NCI-H2081 treated with DMSO at 0.1 percent for 48 hours (cell line): ENCODE measurements at regions not wholly inside any gene's neighbourhood (a gene's known extent, or its start where the extent isn't known, plus 50 kb on each side); places are given as distances from the start of the nearest gene placed in this dataset.

ENCODE experiments used
- DNase-seq: peaks from one replicate; lab custom pipeline; 2025; lab: John Stamatoyannopoulos, UW

DNA sequence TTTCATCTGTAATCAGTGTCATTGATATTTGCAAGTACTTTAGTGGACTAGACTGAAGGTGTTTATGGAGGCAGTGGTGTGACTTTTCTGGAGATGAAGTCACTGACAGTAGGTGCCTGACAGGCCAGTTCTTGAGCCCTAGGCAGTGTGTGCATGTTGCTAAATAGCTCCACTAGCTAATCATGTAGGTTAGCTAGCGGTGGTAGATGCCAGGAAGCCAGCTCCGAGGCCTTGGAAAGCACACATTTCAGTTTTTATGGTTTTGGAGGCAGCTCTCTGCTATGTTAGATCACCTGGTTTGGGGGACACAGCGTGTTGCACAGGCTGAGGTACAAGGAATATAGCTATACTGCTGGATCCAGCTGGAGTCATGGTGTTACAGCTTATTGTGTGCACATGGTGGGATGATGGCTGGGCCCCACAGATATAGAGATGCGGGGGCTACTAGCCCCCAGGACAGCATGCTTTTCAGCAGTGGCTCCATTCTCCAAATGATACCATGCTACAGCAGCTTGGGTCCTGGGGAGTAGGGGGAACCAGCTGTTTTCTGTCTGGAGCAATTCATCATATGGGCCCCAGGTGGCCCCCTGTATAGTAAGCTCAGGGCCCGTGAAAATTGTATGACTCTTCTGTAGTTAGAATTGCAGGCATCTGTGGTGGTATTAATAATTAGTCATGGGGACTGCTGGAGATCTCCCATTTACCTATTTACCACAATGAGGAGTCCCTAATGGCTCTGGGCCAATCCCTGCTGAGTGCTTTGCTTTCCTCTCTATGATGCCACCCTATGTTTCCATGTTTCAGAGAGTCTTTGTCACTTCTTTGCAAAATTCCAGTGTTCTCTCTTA lies 367.2 kb upstream of the LMO3 start:
- DNase-seq, result no peak

DNA sequence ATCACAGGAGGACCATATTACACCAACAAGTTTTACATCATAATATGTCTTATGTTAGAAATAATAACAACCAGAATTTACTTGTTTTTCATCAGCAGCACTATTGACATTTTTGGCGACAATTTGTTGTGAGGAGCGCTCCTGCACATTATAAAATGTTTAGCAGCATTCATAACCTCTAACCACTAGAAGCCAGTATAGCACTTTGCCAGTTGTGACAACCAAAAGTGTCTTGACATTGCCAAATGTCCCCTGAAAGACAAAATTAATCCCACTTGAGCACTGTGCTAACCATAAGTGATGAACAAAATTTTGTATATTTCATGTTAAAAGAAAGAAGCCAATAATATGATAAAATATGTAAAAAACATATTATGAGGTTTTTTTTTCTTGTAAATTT lies 356.9 kb upstream of the LMO3 start:
- DNase-seq, result no peak

DNA sequence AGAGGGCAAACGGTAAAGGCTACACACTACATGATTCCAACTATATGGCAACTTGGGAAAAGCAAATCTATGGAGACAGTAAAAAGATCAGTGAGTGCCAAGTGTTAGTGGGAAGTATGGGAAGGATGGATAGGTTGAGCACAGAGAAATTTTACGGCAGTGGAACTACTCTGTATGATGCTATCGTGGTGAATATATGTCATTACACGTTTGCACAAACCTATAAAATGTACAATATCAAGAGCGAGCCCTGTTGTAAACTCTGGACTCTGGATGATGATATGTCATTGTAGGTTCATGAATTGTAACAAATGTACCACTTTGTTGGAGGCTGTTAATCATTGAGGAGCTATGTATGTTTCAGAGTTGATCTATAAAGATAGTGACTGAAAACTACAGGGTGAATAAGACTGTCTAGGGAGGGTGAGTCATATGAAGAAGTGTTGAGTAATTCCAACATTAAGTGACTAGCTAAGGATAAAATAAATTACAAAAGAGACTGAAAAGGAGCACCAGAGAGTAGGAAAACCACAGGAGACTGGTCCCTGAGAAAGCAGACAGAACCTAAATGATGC lies 349.2 kb upstream of the LMO3 start:
- no peak for DNase-seq

DNA sequence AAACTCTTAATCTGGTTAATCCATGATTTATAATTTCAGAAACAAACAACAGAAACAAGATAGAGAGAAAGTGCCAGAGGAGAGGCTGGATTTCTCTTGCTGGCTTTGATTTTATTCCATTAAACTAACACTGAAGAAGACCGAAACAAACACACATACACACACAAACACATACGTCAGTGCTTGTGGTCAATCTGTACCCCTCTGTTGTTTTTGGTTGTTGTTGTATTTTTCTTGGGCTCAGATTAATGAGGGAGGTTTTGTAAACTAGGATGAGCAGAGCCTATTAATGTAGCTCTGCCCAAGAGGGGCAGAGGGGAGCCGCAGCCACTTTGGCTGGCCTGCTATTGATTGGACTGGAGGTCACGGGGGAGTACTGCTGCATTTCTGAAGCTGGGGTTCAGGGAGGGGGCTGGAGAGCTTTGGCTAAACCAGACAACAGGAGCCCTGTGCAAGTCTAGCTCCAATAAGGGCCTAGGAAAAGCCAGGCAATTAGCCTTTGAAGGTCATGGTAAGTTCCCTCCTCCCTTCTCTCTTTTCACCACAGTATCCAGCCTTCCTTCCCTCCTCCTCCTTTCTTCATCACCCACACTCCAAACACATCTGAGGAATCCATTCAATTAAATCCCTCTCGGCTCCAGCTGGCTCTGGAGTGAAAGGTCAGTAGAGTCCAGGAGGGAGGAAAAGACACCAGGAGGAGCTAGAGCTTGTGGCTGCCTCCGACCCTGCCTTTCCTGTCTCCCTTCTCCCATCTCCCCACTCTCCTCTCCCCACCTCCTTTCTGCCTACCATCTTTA lies 344.1 kb upstream of the LMO3 start:
- DNase-seq, result no peak

DNA sequence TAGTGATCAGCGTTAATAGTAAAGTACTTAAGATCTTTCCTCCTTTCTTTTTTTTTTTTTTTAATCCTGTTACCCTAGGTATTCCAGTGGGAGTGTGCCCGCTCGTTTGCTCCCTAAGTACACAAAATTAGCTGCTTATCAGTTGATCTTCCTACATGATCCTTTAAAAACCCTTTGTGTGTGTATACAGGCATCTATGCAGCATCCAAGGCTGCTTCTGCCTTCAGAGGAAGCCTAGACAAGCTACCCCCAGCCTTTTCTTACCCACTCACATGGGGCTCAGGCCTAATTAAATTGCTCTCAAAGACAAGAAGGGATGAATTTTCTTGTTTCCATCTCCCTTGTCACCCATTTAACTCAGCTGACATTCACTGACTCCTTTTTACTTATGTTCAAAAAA lies 343.4 kb upstream of the LMO3 start:
- no peak for DNase-seq

DNA sequence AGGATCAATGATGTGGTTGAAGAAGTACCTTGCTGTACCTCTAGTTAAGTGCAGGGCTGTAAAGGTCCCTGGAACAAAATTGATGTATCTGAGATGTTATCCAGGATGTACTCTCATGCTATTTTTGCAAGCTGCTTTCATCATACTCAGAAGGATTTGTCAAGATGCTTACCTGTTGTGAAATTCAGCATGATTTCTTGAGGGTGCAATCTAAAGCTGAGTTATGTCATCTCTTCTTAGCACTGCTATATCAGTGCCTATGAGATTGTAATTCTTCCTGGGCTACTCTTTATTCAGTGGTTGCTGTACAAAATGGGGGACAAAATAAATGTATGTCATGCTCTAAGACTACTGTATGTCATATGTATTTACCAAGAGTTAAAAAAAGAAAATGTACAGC lies 340.7 kb upstream of the LMO3 start:
- DNase-seq, result no peak

DNA sequence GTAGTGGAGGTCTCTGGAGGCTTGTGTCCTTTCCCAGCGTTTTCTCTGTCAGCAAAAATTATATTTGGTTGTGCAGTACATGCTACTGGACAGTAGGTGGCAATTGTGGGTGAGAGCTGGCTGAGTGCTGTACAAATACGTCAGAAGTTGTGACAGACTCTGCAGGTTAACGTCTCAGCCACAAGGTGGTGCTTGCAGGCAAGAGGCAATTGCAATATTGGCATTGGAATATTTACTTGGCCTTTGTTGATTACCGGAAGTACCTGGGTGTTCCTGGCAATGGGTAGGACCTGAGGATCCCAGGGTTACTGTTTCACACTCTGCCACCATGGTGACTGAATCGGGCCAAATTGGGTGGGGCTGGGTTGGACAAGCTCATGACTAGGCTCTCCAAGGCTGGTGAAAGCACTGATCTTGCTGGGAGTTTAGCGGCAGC lies 333.9 kb upstream of the LMO3 start:
- DNase-seq, result peak; percentile 83

DNA sequence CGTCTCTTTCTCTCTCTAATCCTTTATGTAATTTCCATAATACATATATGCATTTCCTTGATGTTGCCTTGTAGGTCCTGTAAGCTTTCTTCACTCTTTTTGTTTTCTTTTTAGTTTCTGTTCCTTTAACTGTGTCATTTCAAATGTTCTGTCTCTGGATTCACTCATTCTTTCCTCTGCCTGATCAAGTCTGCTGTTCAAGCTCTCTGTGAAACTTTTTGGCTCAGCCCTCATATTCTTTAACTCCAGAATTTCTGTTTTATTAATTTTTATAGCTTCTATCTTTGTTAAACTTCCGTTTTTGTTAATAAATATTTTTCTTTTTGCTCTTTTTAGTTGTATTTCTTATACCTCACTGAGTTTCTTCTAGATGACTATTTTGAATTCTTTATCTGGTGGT lies 321.3 kb upstream of the LMO3 start:
- no peak for DNase-seq

DNA sequence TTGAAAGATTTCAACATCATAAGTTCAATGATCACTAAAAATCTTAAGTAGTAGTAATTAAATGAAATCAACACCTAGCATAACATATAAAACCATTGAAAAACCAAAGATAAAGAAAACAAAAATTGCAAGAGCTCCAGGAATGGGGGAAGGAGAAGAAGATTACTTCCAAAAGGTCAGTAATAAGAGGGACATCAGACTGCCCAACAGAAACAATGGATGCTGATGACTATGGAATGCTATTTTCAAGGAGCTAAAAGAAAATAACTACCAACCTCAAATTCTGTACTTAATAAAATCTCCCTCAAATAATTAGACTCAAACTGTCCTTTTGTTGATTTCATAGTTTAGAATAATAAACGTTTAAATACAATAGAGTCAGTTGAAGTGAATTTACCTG lies 314.5 kb upstream of the LMO3 start:
- DNase-seq, result no peak

DNA sequence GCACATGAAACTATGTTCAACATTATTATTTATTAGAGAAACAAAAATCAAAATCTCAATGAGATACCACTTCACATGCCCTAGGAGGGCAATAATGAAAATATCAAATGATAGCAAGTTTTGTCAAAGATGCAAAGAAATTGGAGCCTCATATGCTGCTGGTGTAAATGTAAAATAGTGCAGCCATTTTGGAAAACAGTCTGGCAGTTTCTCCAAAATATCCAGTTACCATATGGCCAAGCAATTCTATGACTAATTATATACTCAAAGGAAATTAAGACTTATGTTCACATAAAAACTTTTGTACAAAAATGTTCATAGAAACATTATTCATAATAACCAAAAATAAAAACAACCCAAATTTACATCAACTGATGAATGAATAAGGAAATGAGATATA lies 313.6 kb upstream of the LMO3 start:
- no peak for DNase-seq

DNA sequence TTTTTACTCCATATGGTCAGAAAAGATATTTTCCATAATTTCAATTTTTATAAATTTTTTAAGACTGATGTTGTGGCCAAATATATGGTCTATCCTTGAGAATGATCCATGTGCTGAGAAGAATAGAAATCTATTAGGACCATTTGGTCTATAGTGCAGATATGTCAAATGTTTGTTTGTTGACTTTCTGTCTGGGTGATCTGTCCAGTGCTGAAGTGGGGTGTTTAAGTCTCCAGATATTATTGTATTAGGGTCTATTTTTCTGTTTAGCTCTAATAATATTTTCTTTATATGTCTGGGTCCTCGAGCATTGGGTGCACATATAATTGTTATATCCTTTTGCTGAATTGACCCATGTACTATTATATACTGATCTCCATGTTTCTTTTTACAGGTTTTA lies 308.9 kb upstream of the LMO3 start:
- DNase-seq, result no peak

DNA sequence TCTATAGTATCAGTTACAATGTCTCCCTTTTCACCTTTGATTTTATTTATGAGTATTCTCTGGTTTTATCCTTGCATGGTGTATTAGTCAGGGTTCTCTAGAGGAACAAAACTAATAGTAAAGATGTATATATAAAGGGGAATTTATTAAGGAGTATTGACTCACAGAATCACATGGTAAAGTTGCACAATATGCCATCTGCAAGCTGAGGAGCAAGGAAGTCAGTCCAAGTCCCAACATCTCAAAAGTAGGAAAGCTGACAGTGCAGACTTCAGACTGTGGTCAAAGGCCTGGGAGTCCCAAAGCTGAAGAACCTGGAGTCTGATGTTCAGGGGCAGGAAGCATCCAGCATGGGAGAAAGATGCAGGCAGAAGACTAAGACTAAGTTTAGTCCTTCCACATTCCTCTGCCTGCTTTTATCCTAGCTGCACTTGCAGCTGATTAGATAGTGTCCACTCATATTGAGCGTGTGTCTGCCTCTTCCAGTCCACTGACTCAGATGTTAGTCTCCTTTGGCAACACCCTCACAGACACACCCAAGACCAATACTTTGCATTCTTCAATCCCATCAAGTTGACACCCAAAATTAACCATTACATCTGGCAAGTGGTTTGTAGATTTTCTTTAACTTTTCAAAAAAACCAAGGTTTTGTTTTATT lies 308.0 kb upstream of the LMO3 start:
- no peak for DNase-seq

DNA sequence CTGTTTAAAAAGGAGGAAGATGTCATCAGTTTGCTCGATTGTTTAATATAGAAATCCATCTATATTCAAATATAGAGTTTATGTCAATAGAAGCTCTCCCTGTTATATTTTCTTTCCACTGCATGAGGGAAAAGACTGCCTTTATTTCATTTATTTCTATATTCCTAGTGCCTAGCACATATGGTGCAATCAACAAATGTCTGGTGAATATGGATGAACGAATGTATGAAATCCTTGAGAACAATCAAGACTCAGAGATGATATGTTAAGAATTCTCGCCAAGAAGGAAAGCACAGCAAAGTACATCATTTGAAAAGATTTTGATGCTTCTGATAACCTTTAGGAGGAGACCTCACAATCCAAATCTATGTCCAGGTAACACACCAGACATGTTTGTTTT lies 296.0 kb upstream of the LMO3 start:
- DNase-seq, result no peak

DNA sequence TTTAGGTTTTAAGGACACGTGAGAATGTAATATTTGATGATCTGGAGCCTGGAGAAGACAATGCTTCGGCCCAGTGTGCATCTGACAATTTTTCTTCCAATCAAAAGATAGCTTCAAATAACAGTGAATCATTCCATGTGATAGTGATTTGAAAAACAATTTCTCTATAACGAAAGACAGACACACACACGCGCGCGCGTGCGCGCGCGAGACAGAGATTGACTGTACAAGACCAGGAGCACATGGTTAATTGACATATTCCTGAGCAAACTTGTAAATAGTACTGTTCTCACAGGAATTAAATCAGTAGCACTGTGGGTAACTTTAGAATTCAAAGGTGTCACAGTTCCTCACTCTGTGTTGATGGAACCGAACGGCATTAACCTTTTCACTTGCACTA lies 287.5 kb upstream of the LMO3 start:
- DNase-seq, result no peak

DNA sequence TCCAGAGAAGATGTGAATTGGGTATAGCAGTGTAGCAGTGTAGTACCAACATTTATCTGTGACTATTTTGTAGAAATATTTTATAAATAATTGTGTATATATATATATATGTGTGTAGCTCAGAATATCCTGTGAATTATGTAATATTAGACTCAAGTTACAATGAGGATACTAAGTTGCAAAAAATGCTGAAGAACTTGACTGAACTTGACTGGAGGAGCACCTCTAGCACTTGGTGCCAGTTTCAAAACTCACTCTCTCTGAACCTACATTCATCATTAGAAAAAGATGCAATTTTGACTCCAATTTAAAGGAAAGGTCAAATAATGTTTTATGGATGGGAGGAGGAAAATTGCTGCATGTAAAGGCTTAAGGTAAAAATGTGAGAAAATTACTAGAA lies 285.7 kb upstream of the LMO3 start:
- DNase-seq, result no peak

DNA sequence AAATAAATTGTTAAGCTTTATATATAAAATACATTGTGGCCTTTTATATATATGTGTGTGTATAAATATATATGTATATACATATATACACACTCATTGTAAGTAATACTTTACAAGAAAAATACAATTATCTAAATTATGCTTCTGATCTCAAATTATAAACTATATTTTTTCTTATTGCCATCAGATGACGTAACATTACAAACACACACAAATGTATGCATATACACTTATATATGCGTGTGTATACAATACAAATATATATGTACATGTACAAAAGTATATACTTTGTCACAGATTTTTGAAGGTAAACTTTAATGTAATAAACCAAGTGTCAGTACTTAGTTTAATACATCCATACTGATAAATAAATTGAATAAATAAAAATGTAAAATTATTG lies 278.9 kb upstream of the LMO3 start:
- no peak for DNase-seq

DNA sequence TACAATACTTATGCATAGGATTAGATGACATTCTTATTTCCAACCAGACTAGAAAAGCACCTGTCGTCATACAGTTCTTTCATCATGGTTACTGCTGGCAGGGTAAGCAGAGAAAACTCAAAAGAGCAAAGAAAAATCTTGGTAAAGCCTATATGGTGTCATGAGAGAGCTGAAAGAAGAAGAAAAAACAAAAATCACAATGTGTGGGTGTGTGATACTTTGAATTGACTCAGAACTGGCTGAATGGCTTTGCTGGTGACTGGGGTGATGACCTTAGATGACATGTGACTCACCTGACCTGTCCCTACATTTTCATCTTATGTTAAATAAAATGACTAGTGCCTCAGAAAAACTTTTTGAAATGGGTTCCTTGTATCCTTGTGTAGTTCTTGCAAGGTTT lies 278.1 kb upstream of the LMO3 start:
- DNase-seq, result no peak

DNA sequence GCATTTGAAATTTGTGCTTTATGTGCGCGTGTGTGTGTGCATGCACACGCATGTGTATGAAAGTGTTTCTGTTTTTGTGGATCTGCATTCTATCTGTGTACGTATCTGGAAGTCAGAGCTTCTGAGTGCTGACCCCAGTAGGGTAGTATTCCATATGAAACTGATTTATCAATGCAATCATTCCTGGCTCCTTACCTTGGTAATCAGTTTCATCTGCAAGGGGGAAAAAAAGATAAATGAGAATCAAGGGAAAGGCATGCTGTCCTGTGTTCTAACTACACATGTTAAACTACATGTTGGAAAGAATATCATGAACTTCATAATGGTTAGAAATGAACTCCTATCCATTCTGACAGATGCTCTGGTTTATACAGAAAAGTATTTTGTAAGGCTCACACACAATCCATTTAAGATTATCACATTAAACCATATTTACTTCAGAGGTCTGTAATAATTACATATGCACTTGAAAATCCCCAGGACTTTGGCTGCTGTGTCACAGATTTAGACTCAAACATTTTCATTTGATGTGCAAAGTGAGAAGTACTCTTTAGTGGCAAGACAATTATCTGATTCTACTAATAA lies 276.1 kb upstream of the LMO3 start:
- DNase-seq, result no peak

DNA sequence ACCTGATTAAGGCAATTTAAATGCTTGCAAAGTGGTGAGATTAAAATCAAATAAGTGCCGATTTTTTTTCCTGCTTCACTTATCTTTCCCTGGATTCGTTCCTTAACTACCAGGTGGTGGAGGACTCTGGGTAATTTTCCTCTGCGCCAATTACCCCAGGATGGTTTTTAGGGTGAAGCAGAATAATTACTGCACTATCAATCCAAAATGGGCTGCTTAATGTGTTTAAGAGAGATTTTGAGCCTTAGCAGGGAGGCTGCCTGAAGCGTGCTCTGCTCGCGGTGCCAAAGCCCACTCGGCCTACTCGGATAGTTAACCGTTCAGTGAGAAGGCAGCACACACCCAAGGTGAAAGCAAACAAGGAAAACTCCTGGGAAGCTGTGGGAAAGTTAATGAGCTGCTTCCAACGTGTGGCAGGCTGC lies 274.9 kb upstream of the LMO3 start:
- peak; percentile 96 for DNase-seq

DNA sequence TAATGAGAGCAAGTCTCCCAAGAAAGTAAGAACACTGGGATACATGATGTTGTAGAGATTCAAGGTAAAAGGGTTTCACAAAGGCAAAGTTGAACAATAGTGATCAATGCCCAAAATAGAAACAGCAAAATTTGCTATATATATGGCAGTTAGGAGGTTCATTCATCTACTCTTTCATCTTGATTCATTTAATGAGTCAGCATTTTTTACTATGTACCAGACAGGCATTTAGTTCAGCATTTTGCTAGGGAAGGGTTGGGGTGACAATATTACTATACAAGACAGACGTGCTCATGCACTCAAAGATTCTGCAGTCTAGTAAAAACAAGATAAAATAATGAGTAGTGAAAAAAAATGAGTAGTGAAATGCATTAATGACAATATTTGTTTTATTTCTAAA lies 264.9 kb upstream of the LMO3 start:
- DNase-seq, result no peak

DNA sequence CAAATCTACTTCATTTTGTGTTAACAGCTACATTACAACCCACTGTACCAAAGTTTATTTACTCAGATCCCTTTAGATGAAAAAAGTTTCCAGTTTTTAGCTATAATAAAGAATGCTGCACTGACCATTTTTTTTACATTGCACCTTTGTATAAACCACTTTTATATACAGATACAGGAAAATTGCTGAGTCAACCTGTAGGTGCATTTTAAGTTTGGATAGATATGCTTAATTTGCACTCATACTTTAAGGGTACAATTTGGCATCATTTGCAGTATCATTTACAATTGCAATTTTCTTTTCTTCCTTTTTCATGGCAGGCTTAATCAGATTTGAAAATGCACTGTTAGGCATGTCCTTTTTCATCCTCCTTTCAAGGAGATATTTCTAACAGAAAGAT lies 257.8 kb upstream of the LMO3 start:
- no peak for DNase-seq

DNA sequence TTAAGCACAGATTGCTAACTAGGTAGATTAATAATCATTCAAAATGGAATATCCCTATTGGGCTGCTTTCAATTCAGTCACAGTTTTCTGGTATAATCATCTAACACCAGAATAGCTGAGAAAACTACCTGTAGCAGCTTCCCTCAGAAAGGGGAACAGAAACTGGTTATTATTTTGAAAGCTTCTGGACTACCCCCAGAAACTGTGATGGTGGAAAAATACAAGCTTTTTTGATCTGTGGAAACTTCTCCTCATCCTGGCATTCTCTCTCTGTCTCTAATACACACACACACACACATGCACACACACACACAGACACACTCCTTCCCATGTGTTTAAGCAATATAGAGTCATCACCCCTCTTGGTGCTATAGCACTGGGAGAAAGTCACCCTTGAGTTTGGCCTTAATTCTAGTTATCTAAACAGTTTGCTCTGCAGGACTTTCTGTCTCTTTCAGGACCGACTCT lies 251.5 kb upstream of the LMO3 start:
- DNase-seq, result no peak
